Stimulated activated CD4-positive, alpha-beta T cell treated with anti-CD3 and anti-CD28 coated beads, Interleukin-1b, Interleukin-23, amount 100 ng/mL, for 48 hours (primary cell): ENCODE measurements at regions not wholly inside any gene's neighbourhood (a gene's known extent, or its start where the extent isn't known, plus 50 kb on each side); places are given as distances from the start of the nearest gene placed in this dataset.
"Not testable (repeated sequence)": the region's sequence is repeated elsewhere in the genome, so short reads cannot be mapped to it uniquely, and the experiment has no call there.

Experiments
- DNase-seq: peaks from one replicate; pipeline ENCODE4 v3.0.0-alpha.2; 2020

- DNase-seq: no peak
Observed at GRCh38 chr2:144671695-144672455, 152.0 kb upstream of the ZEB2 start.

- DNase-seq: no peak
Observed at GRCh38 chr2:144670738-144671137, 150.8 kb upstream of the ZEB2 start.

GRCh38 chr2:144670080-144670479 is 150.2 kb upstream of the ZEB2 start:
- no peak for DNase-seq

- no peak for DNase-seq
Observed at GRCh38 chr2:144669196-144669987, 149.5 kb upstream of the ZEB2 start.

- DNase-seq: no peak
Observed at GRCh38 chr2:144668493-144669110, 148.7 kb upstream of the ZEB2 start.

GRCh38 chr2:144666032-144666431 is 146.1 kb upstream of the ZEB2 start:
- no peak for DNase-seq

GRCh38 chr2:144663207-144663606 is 143.3 kb upstream of the ZEB2 start:
- no peak for DNase-seq

- no peak for DNase-seq
Observed at GRCh38 chr2:144660518-144661316, 140.8 kb upstream of the ZEB2 start.

- peak; percentile 46 for DNase-seq
Observed at GRCh38 chr2:144659731-144660275, 139.9 kb upstream of the ZEB2 start.

- DNase-seq: no peak
Observed at GRCh38 chr2:144654523-144654922, 134.6 kb upstream of the ZEB2 start.

GRCh38 chr2:144650907-144651306 is 131.0 kb upstream of the ZEB2 start:
- no peak for DNase-seq

- DNase-seq: no peak
Observed at GRCh38 chr2:144648837-144649465, 129.0 kb upstream of the ZEB2 start.

GRCh38 chr2:144645083-144645778 is 125.3 kb upstream of the ZEB2 start:
- no peak for DNase-seq

GRCh38 chr2:144644549-144644948 is 124.6 kb upstream of the ZEB2 start:
- DNase-seq: no peak

- DNase-seq: no peak
Observed at GRCh38 chr2:144643537-144644336, 123.8 kb upstream of the ZEB2 start.

- no peak for DNase-seq
Observed at GRCh38 chr2:144642856-144643255, 122.9 kb upstream of the ZEB2 start.

- DNase-seq: no peak
Observed at GRCh38 chr2:144642131-144642530, 122.2 kb upstream of the ZEB2 start.

- DNase-seq: not testable (repeated sequence)
Observed at GRCh38 chr2:144638250-144638649, 118.3 kb upstream of the ZEB2 start.

- DNase-seq: not testable (repeated sequence)
Observed at GRCh38 chr2:144636860-144637259, 116.9 kb upstream of the ZEB2 start.

- no peak for DNase-seq
Observed at GRCh38 chr2:144632809-144633208, 112.9 kb upstream of the ZEB2 start.

GRCh38 chr2:144631636-144632035 is 111.7 kb upstream of the ZEB2 start:
- DNase-seq: no peak
